ENCODE measurements at regions not wholly inside any gene's neighbourhood (a gene's known extent, or its start where the extent isn't known, plus 50 kb on each side); places are given as distances from the start of the nearest gene placed in this dataset.

DNA sequence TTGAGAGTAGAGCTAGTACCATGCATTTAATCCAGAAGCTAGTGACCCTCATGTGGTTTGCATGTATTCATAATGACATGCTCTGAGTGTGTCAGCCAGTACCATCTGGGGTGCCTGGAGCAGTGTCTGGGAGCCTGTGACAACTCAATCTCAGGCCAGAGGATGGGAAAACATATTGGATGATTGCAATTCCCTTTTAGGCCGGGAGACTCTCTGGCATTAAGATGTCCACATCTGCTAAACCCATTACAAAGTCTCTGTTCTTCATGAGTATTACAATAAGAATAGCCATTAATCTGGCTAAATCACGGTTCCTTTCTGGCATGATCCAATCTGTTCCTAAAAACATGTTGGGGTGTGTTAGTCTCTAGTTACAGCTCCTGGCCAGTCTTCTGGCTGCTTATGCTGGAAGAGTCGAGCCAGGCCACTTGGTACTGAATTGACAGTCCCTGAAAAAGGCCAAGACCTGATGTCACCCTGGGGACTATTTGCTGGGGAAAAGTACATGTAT is 475.7 kb downstream of the ENC1 start:
- Mint-ChIP-seq H3K9me3 (ENCODE audit: low read depth) (no peaks in the 10 kb centered on the region), H3K4me1 (ENCODE audit: low read depth) (no peaks in the 10 kb centered on the region)
- TF ChIP-seq, protein P1, sequence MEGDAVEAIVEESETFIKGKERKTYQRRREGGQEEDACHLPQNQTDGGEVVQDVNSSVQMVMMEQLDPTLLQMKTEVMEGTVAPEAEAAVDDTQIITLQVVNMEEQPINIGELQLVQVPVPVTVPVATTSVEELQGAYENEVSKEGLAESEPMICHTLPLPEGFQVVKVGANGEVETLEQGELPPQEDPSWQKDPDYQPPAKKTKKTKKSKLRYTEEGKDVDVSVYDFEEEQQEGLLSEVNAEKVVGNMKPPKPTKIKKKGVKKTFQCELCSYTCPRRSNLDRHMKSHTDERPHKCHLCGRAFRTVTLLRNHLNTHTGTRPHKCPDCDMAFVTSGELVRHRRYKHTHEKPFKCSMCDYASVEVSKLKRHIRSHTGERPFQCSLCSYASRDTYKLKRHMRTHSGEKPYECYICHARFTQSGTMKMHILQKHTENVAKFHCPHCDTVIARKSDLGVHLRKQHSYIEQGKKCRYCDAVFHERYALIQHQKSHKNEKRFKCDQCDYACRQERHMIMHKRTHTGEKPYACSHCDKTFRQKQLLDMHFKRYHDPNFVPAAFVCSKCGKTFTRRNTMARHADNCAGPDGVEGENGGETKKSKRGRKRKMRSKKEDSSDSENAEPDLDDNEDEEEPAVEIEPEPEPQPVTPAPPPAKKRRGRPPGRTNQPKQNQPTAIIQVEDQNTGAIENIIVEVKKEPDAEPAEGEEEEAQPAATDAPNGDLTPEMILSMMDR (IDR thresholded peaks at IDR 0.05; ENCODE audit: unreplicated experiment), result no peak

DNA sequence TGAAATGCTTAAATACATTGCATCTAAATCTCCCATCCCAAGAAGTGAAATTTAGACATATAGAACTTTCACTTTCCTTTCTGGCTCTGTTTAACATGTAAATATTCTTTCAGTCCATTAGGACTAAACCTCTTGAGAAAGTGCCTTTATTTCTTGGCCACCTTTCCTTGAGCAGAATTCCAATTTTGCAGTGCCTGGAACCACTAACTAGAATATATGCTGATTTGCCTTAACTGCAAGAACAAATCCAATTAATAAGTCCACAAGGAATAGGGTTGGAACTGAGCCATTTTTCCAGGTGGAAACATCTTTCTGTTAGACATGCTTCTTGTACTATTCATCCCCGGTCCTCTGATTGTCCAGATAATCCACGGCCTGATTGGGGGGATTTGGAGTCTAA is 478.0 kb downstream of the ENC1 start:
- no peaks in the 10 kb centered on the region for H3K36me3 Mint-ChIP-seq (ENCODE audit: insufficient read depth)
- H3K4me3 Mint-ChIP-seq (ENCODE audit: low read depth), result no peak overlapping the region
- peaks cover 10% of the 10 kb centered on the region for H3K27me3 Mint-ChIP-seq
- TF ChIP-seq, protein P1 (IDR thresholded peaks at IDR 0.05; ENCODE audit: unreplicated experiment), result no peak
- no peaks in the 10 kb centered on the region for H3K9me3 Mint-ChIP-seq (ENCODE audit: low read depth)
- no peak for DNase-seq (ENCODE audit: low spot score, unreplicated experiment)
- H3K27ac Mint-ChIP-seq, result no peak overlapping the region
- no peaks in the 10 kb centered on the region for H3K4me1 Mint-ChIP-seq (ENCODE audit: low read depth)

More for the DNA sequence above, 475.7 kb downstream of the ENC1 start:
- Mint-ChIP-seq H3K36me3 (ENCODE audit: insufficient read depth) (no peaks in the 10 kb centered on the region), H3K27me3 (peaks cover 3% of the 10 kb centered on the region), H3K27ac (no peak overlapping the region), H3K4me3 (ENCODE audit: low read depth) (no peak overlapping the region)
- DNase-seq (ENCODE audit: low spot score, unreplicated experiment), result no peak

DNA sequence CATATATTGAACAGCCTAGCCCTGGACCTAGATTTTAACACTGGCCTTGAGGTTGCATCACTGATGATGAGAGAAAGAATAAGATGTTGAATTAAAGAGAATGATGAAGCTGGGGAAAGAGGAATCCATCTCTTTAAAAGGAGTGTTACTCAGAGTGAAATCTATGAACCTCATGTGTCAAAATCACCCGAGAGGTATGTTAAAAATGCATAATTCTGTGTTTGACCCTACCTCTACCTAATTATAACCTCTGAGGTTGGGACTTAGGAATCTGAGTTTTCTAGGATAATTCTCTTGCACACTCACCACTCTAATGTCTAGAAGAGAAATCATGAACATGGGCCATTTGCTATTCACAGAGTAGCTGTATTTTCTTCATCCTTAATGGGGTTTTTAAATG is 479.4 kb downstream of the ENC1 start:
- TF ChIP-seq, protein P1 (IDR thresholded peaks at IDR 0.05; ENCODE audit: unreplicated experiment), result no peak
- H3K27ac Mint-ChIP-seq, result no peak overlapping the region
- peaks cover 10% of the 10 kb centered on the region for H3K27me3 Mint-ChIP-seq

DNA sequence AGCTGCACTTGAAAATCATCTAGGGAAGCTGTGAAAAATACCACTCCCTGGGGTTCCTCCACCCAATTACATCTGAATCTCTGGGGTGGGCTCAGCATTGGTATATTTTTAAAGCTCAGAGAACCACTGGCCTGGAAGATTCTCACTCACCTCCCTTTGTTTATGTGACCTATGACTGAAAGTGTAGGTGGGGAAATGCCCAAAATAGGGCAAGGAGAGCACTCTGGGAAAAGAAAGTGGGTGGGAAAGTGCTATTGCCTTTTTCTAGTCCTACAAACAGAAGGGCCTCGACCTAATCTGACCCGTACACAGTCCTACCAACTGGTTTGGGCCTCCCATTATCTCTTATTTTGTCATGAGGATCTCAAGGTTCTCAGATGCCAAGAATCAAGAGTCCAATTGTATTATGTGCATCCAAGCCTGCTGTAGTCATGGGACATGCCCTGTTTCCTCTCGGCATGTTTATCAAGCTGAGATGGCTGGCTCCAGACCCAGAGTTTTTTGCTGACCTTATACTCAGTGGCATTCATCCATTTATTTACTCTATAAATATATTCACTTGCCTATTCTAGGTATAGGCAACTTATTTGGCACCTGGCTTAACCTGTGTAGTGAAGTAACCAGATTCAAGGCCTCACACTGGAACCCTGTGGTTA is 483.7 kb downstream of the ENC1 start:
- no peaks in the 10 kb centered on the region for H3K36me3 Mint-ChIP-seq (ENCODE audit: insufficient read depth)

More for the DNA sequence above, 479.4 kb downstream of the ENC1 start:
- no peak for DNase-seq (ENCODE audit: low spot score, unreplicated experiment)
- no peaks in the 10 kb centered on the region for H3K36me3 Mint-ChIP-seq (ENCODE audit: insufficient read depth)
- no peaks in the 10 kb centered on the region for H3K9me3 Mint-ChIP-seq (ENCODE audit: low read depth)
- H3K4me3 Mint-ChIP-seq (ENCODE audit: low read depth), result no peak overlapping the region
- H3K4me1 Mint-ChIP-seq (ENCODE audit: low read depth), result no peaks in the 10 kb centered on the region

DNA sequence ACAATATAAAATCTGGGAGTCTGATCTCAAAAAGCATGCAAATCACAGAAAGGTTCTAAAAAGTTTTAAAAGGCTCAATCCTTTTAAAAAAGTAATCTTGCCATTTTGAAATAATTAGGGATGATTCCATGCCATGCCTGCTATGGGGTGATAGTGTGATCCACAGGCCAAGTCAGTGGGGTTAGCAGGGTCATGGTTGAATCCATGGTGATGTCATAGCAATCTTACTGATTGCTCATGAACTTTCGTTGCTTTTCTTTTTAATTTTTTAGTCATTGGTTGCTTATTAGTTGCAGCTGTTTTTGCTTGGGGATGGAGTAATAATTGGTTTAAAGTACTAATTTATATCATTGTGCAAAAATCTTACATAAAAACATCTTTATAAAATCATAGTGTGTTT is 485.0 kb downstream of the ENC1 start:
- H3K4me1 Mint-ChIP-seq (ENCODE audit: low read depth), result no peaks in the 10 kb centered on the region
- peaks cover 8% of the 10 kb centered on the region for H3K27me3 Mint-ChIP-seq
- no peak overlapping the region for H3K4me3 Mint-ChIP-seq (ENCODE audit: low read depth)
- H3K36me3 Mint-ChIP-seq (ENCODE audit: insufficient read depth), result no peaks in the 10 kb centered on the region
- TF ChIP-seq, protein P1 (IDR thresholded peaks at IDR 0.05; ENCODE audit: unreplicated experiment), result no peak
- H3K27ac Mint-ChIP-seq, result no peak overlapping the region
- H3K9me3 Mint-ChIP-seq (ENCODE audit: low read depth), result no peaks in the 10 kb centered on the region
- DNase-seq (ENCODE audit: low spot score, unreplicated experiment), result no peak

More for the DNA sequence above, 483.7 kb downstream of the ENC1 start:
- Mint-ChIP-seq H3K4me1 (ENCODE audit: low read depth) (no peaks in the 10 kb centered on the region), H3K9me3 (ENCODE audit: low read depth) (no peaks in the 10 kb centered on the region), H3K4me3 (ENCODE audit: low read depth) (no peak overlapping the region), H3K27ac (no peak overlapping the region), H3K27me3 (peaks cover 8% of the 10 kb centered on the region)
- DNase-seq (ENCODE audit: low spot score, unreplicated experiment), result no peak
- TF ChIP-seq, protein P1 (IDR thresholded peaks at IDR 0.05; ENCODE audit: unreplicated experiment), result no peak
